DND-41 (cell line): ENCODE measurements at regions not wholly inside any gene's neighbourhood (a gene's known extent, or its start where the extent isn't known, plus 50 kb on each side); places are given as distances from the start of the nearest gene placed in this dataset.

Experiments used
- ATAC-seq: fragments of 200-7000 bp; cut with Tn5 transposase; 3 replicates; pipeline ENCODE4 v1.9.1; 2021; ENCODE audit warnings: low read depth; ENCODE audit not compliant: insufficient read depth
- DNase-seq: peaks from one replicate; pipeline ENCODE4 v3.0.0-alpha.2; 2020
- H2AFZ ChIP-seq: 2 replicates; pipeline ENCODE4 v1.6.0; 2012; ENCODE audit warnings: low read depth, low read length
- H3K27ac ChIP-seq: 2 replicates; pipeline ENCODE4 v1.5.1; 2012; ENCODE audit warnings: low read length, inconsistent platforms
- H3K27me3 ChIP-seq: fragments of 200-600 bp; sonication (generic); 2 replicates; pipeline ENCODE4 v1.6.0; 2012; ENCODE audit warnings: low read length, mild to moderate bottlenecking, inconsistent platforms; ENCODE audit not compliant: insufficient read depth, poor library complexity
- H3K36me3 ChIP-seq: 2 replicates; pipeline ENCODE4 v1.5.1; 2012; ENCODE audit warnings: low read length, inconsistent platforms; ENCODE audit not compliant: insufficient read depth
- H3K4me1 ChIP-seq: 2 replicates; pipeline ENCODE4 v1.5.1; 2012; ENCODE audit warnings: mild to moderate bottlenecking, low read length; ENCODE audit not compliant: insufficient read depth
- H3K4me2 ChIP-seq: 2 replicates; pipeline ENCODE4 v1.6.0; 2012; ENCODE audit warnings: mild to moderate bottlenecking, moderate library complexity, low read length, inconsistent platforms; ENCODE audit not compliant: insufficient read depth
- H3K4me3 ChIP-seq, 2 experiments: fragments of 200-600 bp in 1 of 2; shearing (Covaris generic) in 1 of 2; 2 replicates each; pipeline ENCODE4 v1.5.1; 2012 to 2016; ENCODE audit warnings: inconsistent platforms in 2 of 2, low read length in 2 of 2, mild to moderate bottlenecking in 2 of 2, low read depth in 1 of 2, moderate library complexity in 1 of 2
- H3K79me2 ChIP-seq: 2 replicates; pipeline ENCODE4 v1.6.0; 2012; ENCODE audit warnings: low read length, inconsistent platforms; ENCODE audit not compliant: insufficient read depth
- H3K9ac ChIP-seq: 2 replicates; pipeline ENCODE4 v1.6.0; 2012; ENCODE audit warnings: low read depth, mild to moderate bottlenecking, inconsistent platforms, low read length, moderate library complexity
- H3K9me3 ChIP-seq: 2 replicates; pipeline ENCODE4 v1.5.1; 2012; ENCODE audit warnings: low read length, moderate library complexity, mild to moderate bottlenecking, inconsistent platforms; ENCODE audit not compliant: insufficient read depth, severe bottlenecking
- H4K20me1 ChIP-seq: 2 replicates; pipeline ENCODE4 v1.6.0; 2012; ENCODE audit warnings: low read length; ENCODE audit not compliant: insufficient read depth
- CTCF ChIP-seq: IDR thresholded peaks from 2 replicates; pipeline ENCODE4 v1.5.1; 2012; ENCODE audit warnings: borderline replicate concordance, low read length, moderate library complexity, mild to moderate bottlenecking; ENCODE audit not compliant: poor library complexity, severe bottlenecking; ENCODE audit errors: extremely low read depth
- EZH2 ChIP-seq: IDR thresholded peaks from 3 replicates; pipeline ENCODE4 v1.6.1; 2012; ENCODE audit warnings: borderline replicate concordance, low read depth, mild to moderate bottlenecking, moderate library complexity, low read length, inconsistent platforms; ENCODE audit not compliant: severe bottlenecking

- DNase-seq: peak; percentile 72
- peak overlapping the region; percentile 50 for H3K4me2 ChIP-seq
- ATAC-seq: peak; percentile 20
- no peaks in the 10 kb centered on the region for H3K27me3 ChIP-seq
- peaks cover 12% of the 10 kb centered on the region for H3K79me2 ChIP-seq
- peak overlapping the region; percentile 99 for H3K27ac ChIP-seq
- no peaks in the 10 kb centered on the region for H4K20me1 ChIP-seq
- peak overlapping the region; percentile 77 for H3K9ac ChIP-seq
- peaks cover 73% of the 10 kb centered on the region for H3K4me1 ChIP-seq
- H3K4me3 ChIP-seq: peak overlapping the region in 1 of 2 experiments; percentile 43; a peak in 2 of 4 replicates
- peak overlapping the region; percentile 7; the same call in 1 of the 2 replicates for H2AFZ ChIP-seq
- H3K36me3 ChIP-seq: no peaks in the 10 kb centered on the region; the same call in 1 of the 2 replicates
- TF ChIP-seq EZH2 (no peak), CTCF (no peak)
- H3K9me3 ChIP-seq: no peaks in the 10 kb centered on the region
These were observed 69.5 kb downstream of the ARL4C start for GRCh38 chr2:234427081-234428061.

GRCh38 chr2:234426616-234427015 lies 70.3 kb downstream of the ARL4C start:
- Histone ChIP-seq H3K4me2 (peak overlapping the region; percentile 50), H3K79me2 (peaks cover 12% of the 10 kb centered on the region), H3K4me1 (peaks cover 80% of the 10 kb centered on the region), H3K9me3 (no peaks in the 10 kb centered on the region), H4K20me1 (no peaks in the 10 kb centered on the region), H3K9ac (peak overlapping the region; percentile 77), H3K27me3 (no peaks in the 10 kb centered on the region), H3K36me3 (no peaks in the 10 kb centered on the region; the same call in 1 of the 2 replicates), H3K4me3 (peak overlapping the region in 1 of 2 experiments; percentile 43; a peak in 1 of 4 replicates), H2AFZ (no peak overlapping the region), H3K27ac (peak overlapping the region; percentile 99)
- peak; percentile 70 for DNase-seq
- ATAC-seq: peak; percentile 21
- TF ChIP-seq EZH2 (no peak), CTCF (no peak)

GRCh38 chr2:234425639-234426603 lies 71.0 kb downstream of the ARL4C start:
- peaks cover 87% of the 10 kb centered on the region for H3K4me1 ChIP-seq
- H3K79me2 ChIP-seq: peaks cover 12% of the 10 kb centered on the region
- H3K9me3 ChIP-seq: no peaks in the 10 kb centered on the region
- H3K4me3 ChIP-seq: peak overlapping the region in 1 of 2 experiments; percentile 43; a peak in 1 of 4 replicates
- TF ChIP-seq CTCF: peak; percentile 25
- no peak for TF ChIP-seq EZH2
- peak; percentile 86 for ATAC-seq
- peak; percentile 98 for DNase-seq
- peak overlapping the region; percentile 77 for H3K9ac ChIP-seq
- no peaks in the 10 kb centered on the region for H4K20me1 ChIP-seq
- H3K36me3 ChIP-seq: no peaks in the 10 kb centered on the region; the same call in 1 of the 2 replicates
- no peak overlapping the region for H2AFZ ChIP-seq
- peak overlapping the region; percentile 50 for H3K4me2 ChIP-seq
- H3K27me3 ChIP-seq: no peaks in the 10 kb centered on the region
- peak overlapping the region; percentile 99 for H3K27ac ChIP-seq
